Cardiac fibroblast (primary cell): ENCODE measurements at regions not wholly inside any gene's neighbourhood (a gene's known extent, or its start where the extent isn't known, plus 50 kb on each side); places are given as distances from the start of the nearest gene placed in this dataset.
A peak's percentile ranks its signal among the peaks of the same experiment; 100 is the strongest.
"Not testable (repeated sequence)": the region's sequence is repeated elsewhere in the genome, so short reads cannot be mapped to it uniquely, and the experiment has no call there.

Source experiments
- DNase-seq, 2 donors: peaks; one replicate each; pipeline versions ENCODE4 v3.0.0 to v3.0.0-alpha.2; 2010; ENCODE audit warnings: low read depth in 2 of 2
- H3K4me3 ChIP-seq, 2 donors: replicated peaks in 1 of 2; 1 replicate in 1 of 2; 2 replicates in 1 of 2; pipeline ENCODE4 v1.5.1; 2011; ENCODE audit warnings: low read depth in 2 of 2, low read length in 2 of 2, mild to moderate bottlenecking in 2 of 2, moderate library complexity in 1 of 2

- not testable (repeated sequence) for DNase-seq, H3K4me3 ChIP-seq
Measured at GRCh38 chr7:150028344-150029012, 154.7 kb downstream of the ATP6V0E2 start.

- not testable (repeated sequence) for DNase-seq, H3K4me3 ChIP-seq
Measured at GRCh38 chr7:150029013-150029389, 155.2 kb downstream of the ATP6V0E2 start.

GRCh38 chr7:150031733-150032132, 158.0 kb downstream of the ATP6V0E2 start:
- H3K4me3 ChIP-seq, DNase-seq: not testable (repeated sequence)

GRCh38 chr7:150033711-150034110, 159.9 kb downstream of the ATP6V0E2 start:
- DNase-seq, H3K4me3 ChIP-seq: not testable (repeated sequence)

GRCh38 chr7:150035769-150036168, 162.0 kb downstream of the ATP6V0E2 start:
- DNase-seq, H3K4me3 ChIP-seq: not testable (repeated sequence)

GRCh38 chr7:150039061-150039460, 165.3 kb downstream of the ATP6V0E2 start:
- not testable (repeated sequence) for H3K4me3 ChIP-seq

GRCh38 chr7:150042281-150042680, 168.5 kb downstream of the ATP6V0E2 start:
- not testable (repeated sequence) for H3K4me3 ChIP-seq, DNase-seq

More at GRCh38 chr7:150039061-150039460, 165.3 kb downstream of the ATP6V0E2 start:
- DNase-seq: not testable (repeated sequence)

GRCh38 chr7:150044771-150045170, 171.0 kb downstream of the ATP6V0E2 start:
- H3K4me3 ChIP-seq: not testable (repeated sequence)
- peak; percentile 36 to 39 for DNase-seq

GRCh38 chr7:150045596-150045995, 171.8 kb downstream of the ATP6V0E2 start:
- DNase-seq, H3K4me3 ChIP-seq: not testable (repeated sequence)

GRCh38 chr7:150046290-150047194, 172.8 kb downstream of the ATP6V0E2 start:
- H3K4me3 ChIP-seq, DNase-seq: not testable (repeated sequence)

- not testable (repeated sequence) for H3K4me3 ChIP-seq, DNase-seq
Measured at GRCh38 chr7:150047329-150047728, 173.6 kb downstream of the ATP6V0E2 start.

GRCh38 chr7:150047772-150048171, 174.0 kb downstream of the ATP6V0E2 start:
- DNase-seq, H3K4me3 ChIP-seq: not testable (repeated sequence)

- not testable (repeated sequence) for DNase-seq, H3K4me3 ChIP-seq
Measured at GRCh38 chr7:150048244-150049011, 174.7 kb downstream of the ATP6V0E2 start.

- not testable (repeated sequence) for H3K4me3 ChIP-seq, DNase-seq
Measured at GRCh38 chr7:150049012-150049655, 175.4 kb downstream of the ATP6V0E2 start.

GRCh38 chr7:150053396-150053795, 179.6 kb downstream of the ATP6V0E2 start:
- not testable (repeated sequence) for DNase-seq, H3K4me3 ChIP-seq

- H3K4me3 ChIP-seq, DNase-seq: not testable (repeated sequence)
Measured at GRCh38 chr7:150054242-150054641, 180.5 kb downstream of the ATP6V0E2 start.

GRCh38 chr7:150060259-150061221, 186.8 kb downstream of the ATP6V0E2 start:
- not testable (repeated sequence) for DNase-seq

More at GRCh38 chr7:150060259-150061221, 186.8 kb downstream of the ATP6V0E2 start:
- not testable (repeated sequence) for H3K4me3 ChIP-seq
